Suprapubic skin (tissue), 4 donors: ENCODE measurements at regions not wholly inside any gene's neighbourhood (a gene's known extent, or its start where the extent isn't known, plus 50 kb on each side); places are given as distances from the start of the nearest gene placed in this dataset.

ENCODE experiments used
- DNase-seq, 2 donors: peaks; one replicate each; pipeline ENCODE4 v3.0.0-alpha.2; 2019; ENCODE audit warnings: low spot score in 2 of 2
- H3K27ac ChIP-seq: fragments of 200-600 bp; sonication (generic); one replicate; pipeline ENCODE4 v1.5.1; 2019
- H3K27me3 ChIP-seq: fragments of 200-600 bp; sonication (generic); one replicate; pipeline ENCODE4 v1.5.1; 2019
- H3K36me3 ChIP-seq: fragments of 200-600 bp; sonication (generic); one replicate; pipeline ENCODE4 v1.5.1; 2019
- H3K4me1 ChIP-seq: fragments of 200-600 bp; sonication (generic); one replicate; pipeline ENCODE4 v1.5.1; 2019
- H3K4me3 ChIP-seq: fragments of 200-600 bp; sonication (generic); one replicate; pipeline ENCODE4 v1.5.1; 2019; ENCODE audit warnings: mild to moderate bottlenecking
- H3K9me3 ChIP-seq: fragments of 200-600 bp; sonication (generic); one replicate; pipeline ENCODE4 v1.5.1; 2019
- CTCF ChIP-seq, 2 donors: fragments of 200-600 bp in 1 of 2; fragments of 450-650 bp in 1 of 2; sonication (generic) in 1 of 2; IDR thresholded peaks; one replicate each; pipeline ENCODE4 v1.5.1; 2016 to 2019; ENCODE audit warnings: antibody characterized with exemption in 2 of 2, mild to moderate bottlenecking in 1 of 2, moderate library complexity in 1 of 2
- EP300 ChIP-seq: sonication (generic); formaldehyde crosslinking; IDR thresholded peaks from one replicate; pipeline ENCODE4 v1.6.1; 2017; ENCODE audit warnings: antibody characterized with exemption
- POLR2A ChIP-seq, 2 donors: fragments of 450-650 bp; IDR thresholded peaks; one replicate each; pipeline ENCODE4 v1.6.1; 2017; ENCODE audit warnings: antibody characterized with exemption in 2 of 2, mild to moderate bottlenecking in 2 of 2, moderate library complexity in 2 of 2
- POLR2AphosphoS5 ChIP-seq, 3 donors: sonication (generic); formaldehyde crosslinking; IDR thresholded peaks; one replicate each; pipeline ENCODE4 v1.6.1; 2017; ENCODE audit warnings: antibody characterized with exemption in 3 of 3
- WGBS: methylation state at CpG from one replicate; pipeline ENCODE4 v1.1.5; 2018; 5-methylcytosine and 5-hydroxymethylcytosine counted together

GRCh38 chr3:22728406-22728805 lies 474.7 kb upstream of the UBE2E2 start:
- H3K27me3 ChIP-seq, result no peaks in the 10 kb centered on the region
- H3K27ac ChIP-seq, result no peak overlapping the region

GRCh38 chr3:22729212-22729611 lies 473.9 kb upstream of the UBE2E2 start:
- WGBS, result 88% methylated on average over 5 of the region's 5 CpGs
- Histone ChIP-seq H3K36me3 (no peaks in the 10 kb centered on the region), H3K4me3 (no peak overlapping the region), H3K4me1 (no peaks in the 10 kb centered on the region), H3K9me3 (no peaks in the 10 kb centered on the region), H3K27me3 (no peaks in the 10 kb centered on the region), H3K27ac (no peak overlapping the region)
- DNase-seq, result no peak
- TF ChIP-seq POLR2A (IDR thresholded peaks at IDR 0.05) (no peak), EP300 (no peak), POLR2AphosphoS5 (IDR thresholded peaks at IDR 0.05) (no peak), CTCF (IDR thresholded peaks at IDR 0.05) (no peak)

More at GRCh38 chr3:22728406-22728805, 474.7 kb upstream of the UBE2E2 start:
- no peaks in the 10 kb centered on the region for H3K9me3 ChIP-seq
- 52% methylated on average over 1 of the region's 1 CpG for WGBS
- H3K4me1 ChIP-seq, result no peaks in the 10 kb centered on the region
- no peak overlapping the region for H3K4me3 ChIP-seq
- no peak for DNase-seq
- H3K36me3 ChIP-seq, result no peaks in the 10 kb centered on the region
- no peak for TF ChIP-seq POLR2A (IDR thresholded peaks at IDR 0.05)
- TF ChIP-seq POLR2AphosphoS5 (IDR thresholded peaks at IDR 0.05), result no peak
- no peak for TF ChIP-seq EP300
- TF ChIP-seq CTCF (IDR thresholded peaks at IDR 0.05), result no peak

GRCh38 chr3:22729981-22730380 lies 473.1 kb upstream of the UBE2E2 start:
- DNase-seq, result no peak
- no peaks in the 10 kb centered on the region for H3K9me3 ChIP-seq
- H3K4me1 ChIP-seq, result no peaks in the 10 kb centered on the region
- H3K27me3 ChIP-seq, result no peaks in the 10 kb centered on the region
- H3K4me3 ChIP-seq, result no peak overlapping the region
- H3K27ac ChIP-seq, result no peak overlapping the region
- H3K36me3 ChIP-seq, result no peaks in the 10 kb centered on the region
- WGBS, result 32% methylated on average over 1 of the region's 1 CpG
- TF ChIP-seq EP300 (no peak), POLR2A (IDR thresholded peaks at IDR 0.05) (no peak), CTCF (IDR thresholded peaks at IDR 0.05) (no peak), POLR2AphosphoS5 (IDR thresholded peaks at IDR 0.05) (no peak)

- H3K9me3 ChIP-seq, result no peaks in the 10 kb centered on the region
- DNase-seq, result no peak
- WGBS, result 96% methylated on average over 1 of the region's 1 CpG
- TF ChIP-seq POLR2A (IDR thresholded peaks at IDR 0.05) (no peak), CTCF (IDR thresholded peaks at IDR 0.05) (no peak), EP300 (no peak), POLR2AphosphoS5 (IDR thresholded peaks at IDR 0.05) (no peak)
- no peaks in the 10 kb centered on the region for H3K27me3 ChIP-seq
- no peak overlapping the region for H3K27ac ChIP-seq
- H3K4me1 ChIP-seq, result no peaks in the 10 kb centered on the region
- no peaks in the 10 kb centered on the region for H3K36me3 ChIP-seq
- no peak overlapping the region for H3K4me3 ChIP-seq
These were observed 472.4 kb upstream of the UBE2E2 start for GRCh38 chr3:22730701-22731100.

- H3K4me3 ChIP-seq, result no peak overlapping the region
- H3K9me3 ChIP-seq, result no peaks in the 10 kb centered on the region
- no peak overlapping the region for H3K27ac ChIP-seq
- no peaks in the 10 kb centered on the region for H3K36me3 ChIP-seq
- DNase-seq, result no peak
- no peaks in the 10 kb centered on the region for H3K4me1 ChIP-seq
- 50% methylated on average over 1 of the region's 1 CpG for WGBS
- no peaks in the 10 kb centered on the region for H3K27me3 ChIP-seq
- TF ChIP-seq CTCF (IDR thresholded peaks at IDR 0.05), result no peak
- TF ChIP-seq EP300, result no peak
- TF ChIP-seq POLR2AphosphoS5 (IDR thresholded peaks at IDR 0.05), result no peak
- TF ChIP-seq POLR2A (IDR thresholded peaks at IDR 0.05), result no peak
These were observed 471.2 kb upstream of the UBE2E2 start for GRCh38 chr3:22731901-22732300.
